ENCODE measurements at regions not wholly inside any gene's neighbourhood (a gene's known extent, or its start where the extent isn't known, plus 50 kb on each side); places are given as distances from the start of the nearest gene placed in this dataset.
"Not testable (repeated sequence)": the region's sequence is repeated elsewhere in the genome, so short reads cannot be mapped to it uniquely, and the experiment has no call there.

DNA sequence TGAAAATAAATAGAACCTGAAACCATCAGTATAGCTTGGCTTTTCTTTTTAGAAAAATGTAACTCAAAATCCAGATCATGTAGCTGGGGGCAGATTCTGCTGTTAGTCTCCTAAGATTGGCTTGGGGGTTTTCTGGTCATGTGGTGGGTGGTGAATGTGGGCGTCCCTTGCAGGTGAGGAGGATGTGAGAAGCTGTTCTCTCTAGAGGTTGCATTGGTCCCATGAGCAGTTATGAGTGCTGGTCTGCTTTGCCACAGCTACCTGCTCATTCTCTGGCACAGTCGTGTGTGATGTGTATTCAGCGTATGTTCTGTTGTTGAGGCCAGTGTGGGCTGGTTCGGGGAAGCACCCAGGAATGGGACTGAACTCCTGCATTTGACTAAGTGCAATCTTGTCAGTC is 466.8 kb downstream of the DIRAS2 start:
- Mint-ChIP-seq H3K27me3 (no peaks in the 10 kb centered on the region), H3K4me3 (no peak overlapping the region), H3K4me1 (ENCODE audit: low read depth) (no peaks in the 10 kb centered on the region), H3K36me3 (ENCODE audit: low read depth) (no peaks in the 10 kb centered on the region), H3K9me3 (peaks cover 9% of the 10 kb centered on the region), H3K27ac (no peak overlapping the region)

DNA sequence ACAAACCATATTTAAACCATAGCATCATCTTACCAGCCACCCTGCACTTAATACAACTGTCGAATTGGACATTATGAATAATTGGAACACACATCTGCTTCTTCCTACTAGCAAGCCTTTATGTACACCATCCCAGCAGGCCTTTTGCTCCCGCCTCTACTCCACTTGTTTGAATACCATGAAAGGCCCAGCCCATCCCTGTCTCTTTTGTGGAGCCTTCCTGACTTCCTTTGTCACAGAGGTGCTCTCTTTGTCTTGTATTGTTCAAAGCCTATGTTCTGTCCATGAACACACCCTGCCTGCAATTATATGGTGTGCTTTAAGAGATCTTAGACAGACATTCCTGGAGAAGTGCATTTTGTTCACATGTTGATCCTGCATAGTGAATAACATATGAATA is 465.7 kb downstream of the DIRAS2 start:
- Mint-ChIP-seq H3K4me1 (ENCODE audit: low read depth) (no peaks in the 10 kb centered on the region), H3K4me3 (no peak overlapping the region), H3K36me3 (ENCODE audit: low read depth) (no peaks in the 10 kb centered on the region), H3K27ac (no peak overlapping the region), H3K27me3 (no peaks in the 10 kb centered on the region), H3K9me3 (peaks cover 2% of the 10 kb centered on the region)

DNA sequence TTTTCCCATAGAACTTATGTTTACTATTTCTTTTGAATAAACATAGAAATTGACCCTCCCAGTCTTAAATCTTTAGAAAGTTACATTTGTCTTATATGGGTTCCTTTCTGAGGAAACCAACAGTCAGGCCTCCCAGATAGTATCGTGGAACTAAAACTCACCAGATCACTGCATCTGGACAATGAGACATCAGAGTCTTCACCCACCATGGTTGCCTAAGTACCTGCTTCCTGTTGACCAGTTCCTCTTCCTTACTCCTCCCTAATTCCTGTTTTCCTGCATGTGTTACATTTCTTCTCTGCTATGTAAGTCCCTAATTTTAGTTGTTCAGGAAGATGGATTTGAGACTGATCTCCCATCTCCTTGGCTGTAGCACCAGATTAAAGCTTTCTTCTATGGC is 462.2 kb downstream of the DIRAS2 start:
- no peaks in the 10 kb centered on the region for H3K9me3 Mint-ChIP-seq

DNA sequence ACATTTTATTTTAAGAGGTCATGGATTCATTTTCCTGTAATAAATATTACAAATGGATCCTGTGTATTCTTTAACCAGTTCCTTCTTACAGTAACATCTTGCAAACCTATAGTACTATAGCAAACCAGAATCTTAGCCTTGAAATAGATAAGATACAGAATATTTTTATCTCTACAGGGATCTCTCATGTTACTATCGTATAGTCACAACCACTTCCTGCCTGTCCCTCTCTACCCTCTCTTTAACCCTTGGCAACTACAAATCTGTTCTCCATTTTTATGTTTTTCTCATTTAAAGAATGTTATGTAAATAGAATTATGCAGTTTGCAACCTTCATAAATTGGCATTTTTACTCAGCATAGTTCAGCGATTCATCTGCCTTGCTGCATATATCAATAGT is 454.0 kb downstream of the DIRAS2 start:
- H3K4me1 Mint-ChIP-seq (ENCODE audit: low read depth), result peaks cover 26% of the 10 kb centered on the region
- H3K27me3 Mint-ChIP-seq, result peaks cover 3% of the 10 kb centered on the region
- H3K27ac Mint-ChIP-seq, result no peak overlapping the region
- H3K9me3 Mint-ChIP-seq, result no peaks in the 10 kb centered on the region
- no peak overlapping the region for H3K4me3 Mint-ChIP-seq
- H3K36me3 Mint-ChIP-seq (ENCODE audit: low read depth), result peaks cover 4% of the 10 kb centered on the region

More for the DNA sequence above, 462.2 kb downstream of the DIRAS2 start:
- Mint-ChIP-seq H3K4me1 (ENCODE audit: low read depth) (no peaks in the 10 kb centered on the region), H3K27me3 (no peaks in the 10 kb centered on the region), H3K27ac (no peak overlapping the region), H3K4me3 (no peak overlapping the region), H3K36me3 (ENCODE audit: low read depth) (no peaks in the 10 kb centered on the region)

DNA sequence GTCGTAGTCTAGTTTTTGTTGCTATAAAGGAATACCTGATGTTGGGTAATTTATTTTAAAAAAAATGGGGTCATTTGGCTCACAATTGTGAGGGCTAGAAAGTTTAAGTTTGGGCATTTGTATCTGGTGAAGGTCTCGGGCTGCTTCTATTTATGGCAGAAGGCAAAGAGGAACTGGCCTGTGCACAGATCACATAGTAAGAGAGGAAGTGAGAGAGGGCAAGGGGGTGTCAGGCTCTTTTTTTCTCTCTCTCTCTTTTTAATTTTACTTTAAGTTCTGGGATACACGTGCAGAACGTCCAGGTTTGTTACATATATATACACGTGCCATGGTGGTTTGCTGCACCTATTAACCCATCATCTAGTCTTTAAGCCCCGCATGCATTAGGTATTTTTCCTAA is 453.3 kb downstream of the DIRAS2 start:
- peaks cover 26% of the 10 kb centered on the region for H3K4me1 Mint-ChIP-seq (ENCODE audit: low read depth)
- peaks cover 3% of the 10 kb centered on the region for H3K27me3 Mint-ChIP-seq
- H3K4me3 Mint-ChIP-seq, result no peak overlapping the region
- peaks cover 4% of the 10 kb centered on the region for H3K36me3 Mint-ChIP-seq (ENCODE audit: low read depth)
- no peak overlapping the region for H3K27ac Mint-ChIP-seq
- H3K9me3 Mint-ChIP-seq, result no peaks in the 10 kb centered on the region

DNA sequence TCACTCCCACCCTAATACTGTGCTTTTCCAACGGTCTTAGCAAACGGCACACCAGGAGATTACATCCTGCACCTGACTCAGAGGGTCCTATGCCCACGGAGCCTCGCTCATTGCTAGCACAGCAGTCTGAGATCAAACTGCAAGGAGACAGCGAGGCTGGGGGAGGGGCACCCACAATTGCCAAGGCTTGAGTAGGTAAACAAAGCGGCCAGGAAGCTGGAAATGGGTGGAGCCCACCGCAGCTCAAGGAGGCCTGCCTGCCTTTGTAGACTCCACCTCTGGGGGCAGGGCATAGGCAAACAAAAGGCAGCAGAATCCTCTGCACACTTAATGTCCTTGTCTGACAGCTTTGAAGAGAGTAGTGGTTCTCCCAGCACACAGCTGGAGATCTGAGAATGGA is 450.2 kb downstream of the DIRAS2 start:
- not testable (repeated sequence) for H3K4me3 Mint-ChIP-seq; H3K36me3 Mint-ChIP-seq (ENCODE audit: low read depth); H3K27me3 Mint-ChIP-seq; H3K27ac Mint-ChIP-seq; H3K9me3 Mint-ChIP-seq
- H3K4me1 Mint-ChIP-seq (ENCODE audit: low read depth), result peaks cover 26% of the 10 kb centered on the region

DNA sequence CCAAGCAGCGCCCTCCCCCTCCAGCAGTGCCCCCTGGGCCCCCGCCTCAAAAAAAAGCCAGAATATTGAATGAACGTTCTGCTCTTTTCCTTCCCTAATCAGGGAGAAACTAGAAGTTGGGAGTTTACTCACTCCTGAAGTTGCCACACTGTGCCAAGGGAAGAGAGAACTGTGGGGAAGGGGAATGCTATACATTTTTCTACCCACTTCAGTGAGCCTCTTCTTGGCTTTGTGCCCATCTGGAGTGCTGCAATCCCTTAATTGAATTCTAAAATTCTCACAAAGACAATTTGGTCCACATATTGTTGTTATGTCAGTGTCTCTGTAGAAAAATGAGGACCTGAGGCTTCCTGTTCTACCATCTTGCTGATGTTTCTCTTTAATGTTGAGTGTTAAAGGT is 443.7 kb downstream of the DIRAS2 start:
- Mint-ChIP-seq H3K4me3 (no peak overlapping the region), H3K27me3 (no peaks in the 10 kb centered on the region), H3K9me3 (peaks cover 11% of the 10 kb centered on the region), H3K27ac (no peak overlapping the region), H3K4me1 (ENCODE audit: low read depth) (no peaks in the 10 kb centered on the region), H3K36me3 (ENCODE audit: low read depth) (no peaks in the 10 kb centered on the region)

DNA sequence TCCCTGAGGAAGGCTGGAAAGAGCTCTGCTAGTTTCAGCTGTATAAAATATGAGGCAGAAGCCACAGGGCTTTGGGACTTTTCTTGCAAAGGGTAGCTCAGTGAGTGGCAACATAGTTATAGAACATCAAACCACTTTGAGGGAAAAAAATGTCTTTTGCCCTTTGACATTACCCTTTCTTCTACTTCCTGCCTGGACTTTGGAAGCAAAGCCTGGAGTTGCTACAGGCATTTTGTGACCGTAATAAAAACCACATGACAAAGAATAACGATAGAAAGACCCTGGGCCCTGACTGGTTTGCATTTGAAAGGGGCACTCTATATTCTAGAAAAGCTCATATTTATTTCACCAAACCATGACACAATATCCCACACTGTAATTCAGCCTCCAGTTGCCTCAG is 440.9 kb downstream of the DIRAS2 start:
- H3K4me1 Mint-ChIP-seq (ENCODE audit: low read depth), result peaks cover 4% of the 10 kb centered on the region
- H3K4me3 Mint-ChIP-seq, result no peak overlapping the region
- H3K9me3 Mint-ChIP-seq, result peaks cover 6% of the 10 kb centered on the region
- peaks cover 4% of the 10 kb centered on the region for H3K27me3 Mint-ChIP-seq
- H3K27ac Mint-ChIP-seq, result no peak overlapping the region
- no peaks in the 10 kb centered on the region for H3K36me3 Mint-ChIP-seq (ENCODE audit: low read depth)

DNA sequence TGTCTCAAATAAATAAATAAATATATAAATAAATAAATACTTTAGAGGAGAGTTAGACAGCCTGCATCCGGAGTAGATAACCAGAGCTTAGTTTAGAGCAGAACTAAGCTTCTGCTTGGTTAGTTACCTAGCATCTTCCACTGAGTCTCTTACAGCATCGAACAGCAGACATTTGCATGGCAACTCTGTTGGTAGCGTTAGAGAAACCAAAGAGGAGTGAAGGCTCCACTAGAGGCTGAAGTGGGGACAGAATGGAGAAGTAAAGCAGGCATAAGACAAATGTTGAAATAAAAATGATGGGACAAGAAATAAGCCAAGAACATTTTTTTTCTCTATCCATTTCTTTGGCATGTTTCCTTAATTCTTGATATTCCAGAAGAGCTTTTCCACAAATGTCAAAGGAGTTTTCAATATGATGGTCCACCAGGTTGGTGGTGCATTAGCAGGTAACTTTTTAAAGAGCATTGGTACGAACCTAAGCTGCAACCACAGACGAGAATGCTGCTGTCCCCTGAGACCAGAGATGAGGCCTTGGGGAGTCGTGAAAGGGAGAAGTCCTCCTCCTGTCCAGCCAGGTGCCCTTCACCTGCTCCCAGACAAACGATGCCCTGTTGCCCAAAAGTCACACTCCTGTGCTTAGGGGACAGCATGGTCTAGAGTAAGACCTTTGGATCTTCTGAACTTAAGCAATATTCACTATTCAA is 438.3 kb downstream of the DIRAS2 start:
- Mint-ChIP-seq H3K36me3 (ENCODE audit: low read depth) (no peaks in the 10 kb centered on the region), H3K27me3 (peaks cover 4% of the 10 kb centered on the region), H3K9me3 (no peaks in the 10 kb centered on the region), H3K4me3 (no peak overlapping the region), H3K4me1 (ENCODE audit: low read depth) (peaks cover 4% of the 10 kb centered on the region), H3K27ac (no peak overlapping the region)

DNA sequence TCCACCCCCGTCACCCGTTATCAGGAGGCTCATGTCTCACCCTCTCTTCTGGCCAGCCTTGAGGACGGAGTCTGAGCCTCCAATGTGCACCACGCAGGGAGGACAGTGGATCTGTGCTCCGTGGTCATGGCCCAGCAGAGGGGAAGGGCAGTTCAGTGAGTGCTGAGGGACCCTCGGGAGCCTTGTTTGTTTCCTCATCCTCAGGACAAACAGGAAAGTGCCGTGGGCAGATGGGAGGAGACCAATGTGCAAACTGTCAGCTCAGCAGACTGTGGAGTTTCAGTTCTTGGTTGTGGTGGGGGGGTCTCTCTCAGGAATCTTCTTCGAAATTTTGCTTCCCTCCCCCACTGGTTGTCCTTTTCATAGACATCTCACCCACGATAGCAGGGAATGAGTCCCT is 429.6 kb downstream of the DIRAS2 start:
- Mint-ChIP-seq H3K27ac (peak overlapping the region; percentile 55), H3K4me3 (peak overlapping the region; percentile 35)
- not testable (repeated sequence) for H3K36me3 Mint-ChIP-seq (ENCODE audit: low read depth); H3K4me1 Mint-ChIP-seq (ENCODE audit: low read depth); H3K9me3 Mint-ChIP-seq; H3K27me3 Mint-ChIP-seq

DNA sequence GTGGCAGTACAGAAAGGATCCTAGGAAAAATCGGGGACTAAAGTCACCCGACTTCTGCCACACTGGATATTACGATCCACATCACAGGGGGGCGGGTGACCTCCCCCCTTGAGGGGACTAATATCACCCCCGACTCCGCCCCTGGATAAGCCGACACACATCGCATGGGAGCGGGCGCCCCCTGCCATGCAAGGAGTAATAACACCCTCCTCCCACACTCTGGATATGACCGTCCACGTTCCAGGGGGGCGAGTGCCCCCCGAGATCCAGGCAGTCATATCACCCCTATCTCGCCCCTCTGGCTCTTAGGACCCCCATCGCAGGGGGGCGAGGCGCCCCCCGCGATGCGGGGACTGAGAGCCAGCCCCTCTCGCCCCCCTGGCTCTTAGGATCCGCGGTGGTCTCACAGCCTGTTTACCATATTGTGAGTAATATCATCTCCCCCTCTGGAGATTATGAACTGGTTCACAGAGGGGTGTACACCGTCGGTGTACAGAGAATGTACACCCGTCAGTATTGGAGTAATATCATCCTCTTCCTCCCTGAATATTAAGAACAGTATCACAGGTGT is 423.0 kb downstream of the DIRAS2 start:
- Mint-ChIP-seq H3K27ac (no peak overlapping the region), H3K27me3 (peaks cover 4% of the 10 kb centered on the region), H3K36me3 (ENCODE audit: low read depth) (no peaks in the 10 kb centered on the region), H3K4me1 (ENCODE audit: low read depth) (no peaks in the 10 kb centered on the region), H3K4me3 (no peak overlapping the region), H3K9me3 (no peaks in the 10 kb centered on the region)

DNA sequence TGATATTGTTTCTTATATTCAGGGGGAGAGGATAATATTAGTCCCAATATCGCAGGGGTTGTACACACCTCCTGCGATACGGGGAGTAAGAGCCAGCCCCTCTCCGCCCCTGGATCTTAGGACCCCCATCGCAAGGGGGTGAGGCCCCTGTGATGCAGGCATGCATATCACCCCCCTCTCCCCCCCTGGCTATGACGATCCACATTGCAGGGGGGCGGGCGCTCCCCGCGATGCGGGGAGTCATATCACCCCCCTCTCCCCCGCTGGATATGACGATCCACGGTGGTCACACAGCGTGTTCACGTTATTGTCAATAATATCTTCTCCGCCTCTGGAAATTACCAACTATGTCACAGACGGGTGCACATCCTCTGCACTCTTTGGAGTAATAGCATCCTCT is 420.7 kb downstream of the DIRAS2 start:
- H3K4me3 Mint-ChIP-seq; H3K27ac Mint-ChIP-seq; H3K36me3 Mint-ChIP-seq (ENCODE audit: low read depth); H3K9me3 Mint-ChIP-seq; H3K4me1 Mint-ChIP-seq (ENCODE audit: low read depth); H3K27me3 Mint-ChIP-seq: not testable (repeated sequence)

DNA sequence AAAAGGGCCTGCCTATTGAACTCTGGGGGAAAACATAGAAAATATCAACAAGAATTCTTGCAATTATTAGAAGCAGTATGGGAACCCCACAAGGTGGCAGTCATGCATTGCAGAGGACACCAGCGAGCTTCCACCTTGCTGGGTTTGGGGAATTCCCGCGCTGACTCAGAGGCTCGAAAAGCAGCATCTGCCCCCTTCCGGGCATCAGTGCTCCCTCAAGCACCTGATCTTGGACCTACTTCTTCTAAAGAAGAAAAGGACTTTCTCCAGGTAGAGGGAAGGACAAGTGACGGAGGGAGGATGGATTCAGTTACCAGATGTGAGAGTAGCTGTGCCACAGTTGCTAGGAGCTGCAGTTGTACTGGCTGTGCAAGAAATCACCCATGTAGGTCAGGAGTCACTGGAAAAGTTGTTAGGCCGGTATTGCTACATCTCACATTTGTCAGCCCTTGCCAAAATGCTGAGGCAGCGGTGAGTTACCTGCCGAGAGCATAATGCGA is 415.7 kb downstream of the DIRAS2 start:
- peak overlapping the region; percentile 52 for H3K27ac Mint-ChIP-seq
- H3K9me3 Mint-ChIP-seq; H3K4me3 Mint-ChIP-seq; H3K27me3 Mint-ChIP-seq; H3K4me1 Mint-ChIP-seq (ENCODE audit: low read depth); H3K36me3 Mint-ChIP-seq (ENCODE audit: low read depth): not testable (repeated sequence)

DNA sequence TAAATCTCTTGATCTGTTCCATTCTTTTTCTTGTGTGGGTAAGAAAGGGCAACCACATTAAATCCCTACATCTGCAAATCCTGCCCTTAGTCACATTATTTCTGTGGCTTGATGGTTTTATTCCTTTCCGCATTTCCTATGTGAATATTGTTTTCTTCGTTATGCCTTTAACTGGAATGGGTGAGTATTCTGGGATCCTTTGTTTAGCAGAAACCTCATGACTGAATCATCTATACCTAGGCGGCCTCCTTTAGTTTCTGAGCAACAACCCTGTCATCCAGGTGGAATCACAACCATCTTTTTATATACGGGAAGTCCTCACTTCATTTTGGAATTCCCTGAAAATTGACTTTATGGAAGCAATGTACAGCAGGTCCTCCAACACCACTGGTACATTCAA is 409.5 kb downstream of the DIRAS2 start:
- H3K27me3 Mint-ChIP-seq; H3K36me3 Mint-ChIP-seq (ENCODE audit: low read depth); H3K4me1 Mint-ChIP-seq (ENCODE audit: low read depth); H3K9me3 Mint-ChIP-seq; H3K4me3 Mint-ChIP-seq; H3K27ac Mint-ChIP-seq: not testable (repeated sequence)

DNA sequence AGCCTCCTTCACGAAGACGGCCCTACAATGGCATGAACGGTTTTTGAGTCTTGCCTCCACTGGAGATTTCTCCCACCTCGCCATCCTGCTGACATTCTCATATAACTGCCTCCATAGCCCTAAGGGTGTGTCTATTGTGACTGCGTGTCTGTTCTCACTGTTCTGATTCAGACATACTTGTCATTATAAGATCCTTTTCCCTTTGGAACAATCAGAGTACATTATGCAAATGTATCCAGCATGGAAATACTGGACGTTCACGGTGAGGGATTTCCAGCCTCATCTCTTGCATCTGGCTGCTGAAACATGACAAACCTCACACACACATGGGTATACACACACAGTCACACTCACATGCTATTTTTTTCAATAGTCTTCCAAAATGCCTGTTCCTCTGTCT is 402.1 kb downstream of the DIRAS2 start:
- Mint-ChIP-seq H3K4me3 (no peak overlapping the region), H3K9me3 (no peaks in the 10 kb centered on the region), H3K36me3 (ENCODE audit: low read depth) (no peaks in the 10 kb centered on the region), H3K27me3 (peaks cover 4% of the 10 kb centered on the region), H3K4me1 (ENCODE audit: low read depth) (no peaks in the 10 kb centered on the region), H3K27ac (no peak overlapping the region)

DNA sequence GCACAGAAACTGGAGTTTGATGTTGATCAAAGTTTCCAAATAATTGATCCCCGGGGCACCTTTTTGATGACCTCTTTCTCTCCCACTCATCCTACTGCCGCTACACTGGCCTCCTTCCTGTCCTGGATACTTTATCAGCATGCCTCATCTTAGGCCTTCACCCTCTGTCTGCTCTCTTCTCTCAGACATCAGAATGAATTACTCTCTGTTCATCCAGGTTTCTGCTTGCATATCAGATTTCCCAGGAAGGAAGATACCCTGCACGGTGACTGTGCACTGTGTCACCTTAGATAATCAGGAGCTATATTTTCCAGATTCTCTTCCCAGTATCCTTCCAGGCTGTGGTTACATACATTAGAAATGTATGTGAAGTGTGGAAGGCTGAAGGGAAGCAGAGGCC is 397.0 kb downstream of the DIRAS2 start:
- H3K4me3 Mint-ChIP-seq, result no peak overlapping the region
- no peaks in the 10 kb centered on the region for H3K9me3 Mint-ChIP-seq
- no peak overlapping the region for H3K27ac Mint-ChIP-seq
- H3K36me3 Mint-ChIP-seq (ENCODE audit: low read depth), result no peaks in the 10 kb centered on the region
- no peaks in the 10 kb centered on the region for H3K4me1 Mint-ChIP-seq (ENCODE audit: low read depth)
- H3K27me3 Mint-ChIP-seq, result no peaks in the 10 kb centered on the region

All from stimulated activated naive CD8-positive, alpha-beta T cell treated with anti-CD3 and anti-CD28 coated beads, Interleukin-15, Interleukin-2, amounts not matched to agents 100 ng/mL and 50 ng/mL, for 24 hours (primary cell).